GM12878 (cell line): ENCODE measurements at regions not wholly inside any gene's neighbourhood (a gene's known extent, or its start where the extent isn't known, plus 50 kb on each side); places are given as distances from the start of the nearest gene placed in this dataset.

Experiments
- CUX1 ChIP-seq: IDR thresholded peaks from 2 replicates; pipeline ENCODE4 v1.6.1; 2012; ENCODE audit warnings: improper control_type of control experiment, low read depth, low read length; ENCODE audit not compliant: insufficient replicate concordance
- MTA3 ChIP-seq: IDR thresholded peaks from 2 replicates; pipeline ENCODE4 v1.6.1; 2012; ENCODE audit warnings: low read length, inconsistent platforms, borderline replicate concordance
- PAX8 ChIP-seq: fragments of 450-650 bp; IDR thresholded peaks from 2 replicates; pipeline ENCODE4 v1.6.1; 2017; ENCODE audit warnings: mild to moderate bottlenecking, moderate library complexity
- ZBTB33 ChIP-seq: fragments of 450-650 bp; IDR thresholded peaks from 2 replicates; pipeline ENCODE4 v1.6.1; 2017; ENCODE audit warnings: mild to moderate bottlenecking
- ZBTB40 ChIP-seq: fragments of 450-650 bp; IDR thresholded peaks from 2 replicates; pipeline ENCODE4 v1.6.1; 2016; ENCODE audit warnings: mild to moderate bottlenecking, moderate library complexity, borderline replicate concordance
- ZSCAN29 ChIP-seq: fragments of 450-650 bp; IDR thresholded peaks from 2 replicates; pipeline ENCODE4 v1.6.1; 2017; ENCODE audit warnings: mild to moderate bottlenecking, moderate library complexity

GRCh38 chr21:36613059-36613458 is 85.9 kb upstream of the SIM2 start (continued):
- no peak for TF ChIP-seq ZBTB33
- TF ChIP-seq ZSCAN29, result no peak
- TF ChIP-seq MTA3, result no peak
- no peak for TF ChIP-seq PAX8
- TF ChIP-seq CUX1, result no peak
- no peak for TF ChIP-seq ZBTB40
